Left renal cortex interstitium (tissue), 4 donors: ENCODE measurements at regions not wholly inside any gene's neighbourhood (a gene's known extent, or its start where the extent isn't known, plus 50 kb on each side); places are given as distances from the start of the nearest gene placed in this dataset.
"Not testable (repeated sequence)": the region's sequence is repeated elsewhere in the genome, so short reads cannot be mapped to it uniquely, and the experiment has no call there.

Experiments used
- DNase-seq, 4 donors: peaks; one replicate each; pipeline ENCODE4 v3.0.0-alpha.2; 2013; ENCODE audit warnings: low read depth in 4 of 4, low spot score in 2 of 4, missing footprints in 1 of 4

- no peak for DNase-seq
Observed at GRCh38 chr6:6091608-6092002, 84.9 kb upstream of the NRN1 start.

DNA sequence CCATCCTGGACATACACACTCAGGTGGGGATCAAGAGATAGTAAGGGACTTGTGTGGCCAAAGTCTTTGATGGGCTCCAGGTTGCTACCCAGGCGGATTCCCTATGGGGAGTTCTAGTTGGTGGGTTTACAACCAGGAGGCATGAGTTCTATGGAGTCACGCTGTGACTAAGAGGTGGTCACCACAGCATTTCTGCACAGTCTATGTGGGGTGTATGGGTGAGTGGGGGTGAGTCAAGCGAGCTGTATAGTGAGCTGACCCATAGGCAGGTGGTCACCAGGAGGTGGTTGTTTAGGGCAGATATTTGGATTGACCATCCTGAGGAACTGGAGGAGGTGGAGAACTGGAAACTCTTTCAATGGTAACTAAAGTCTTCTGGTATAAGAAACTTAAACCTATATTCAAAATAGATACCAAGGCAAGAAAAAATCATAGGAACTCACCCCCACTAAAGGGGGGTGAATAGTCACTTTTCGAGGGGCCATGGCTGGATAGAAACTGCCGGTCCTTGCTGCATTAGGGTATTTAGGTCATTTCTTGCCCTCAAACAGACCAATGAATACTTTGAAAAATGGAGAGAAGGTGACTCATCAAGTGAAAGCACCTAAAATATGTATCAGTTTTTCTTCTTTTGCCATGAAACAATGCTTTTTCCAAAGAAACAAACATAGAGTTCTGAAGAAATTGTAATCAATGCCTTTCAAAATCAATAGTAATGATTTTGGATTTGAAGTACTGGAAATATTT, 84.3 kb upstream of the NRN1 start:
- no peak for DNase-seq

- no peak for DNase-seq
Observed at GRCh38 chr6:6085928-6086668, 79.4 kb upstream of the NRN1 start.

- DNase-seq: no peak
Observed at GRCh38 chr6:6080975-6081374, 74.2 kb upstream of the NRN1 start.

DNA sequence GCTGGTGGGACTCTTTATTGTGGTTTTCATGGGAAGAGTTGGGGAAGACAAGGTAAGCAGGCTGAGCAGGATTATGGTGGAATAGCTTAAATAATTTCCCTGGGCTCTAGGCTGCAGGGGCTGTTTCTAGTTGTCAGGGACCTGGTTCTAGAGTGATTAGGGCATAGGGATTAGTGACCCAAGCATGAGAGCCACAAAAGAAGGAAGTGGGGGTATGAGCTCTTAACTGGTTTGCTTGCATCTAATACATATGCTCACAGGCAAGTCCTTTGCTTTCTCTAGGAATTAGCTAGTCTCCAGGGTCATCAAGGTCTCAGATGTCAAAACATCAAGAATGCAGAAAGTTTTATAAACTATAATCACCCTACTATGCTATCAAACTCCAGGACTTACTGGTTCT, 67.5 kb upstream of the NRN1 start:
- DNase-seq: no peak

DNA sequence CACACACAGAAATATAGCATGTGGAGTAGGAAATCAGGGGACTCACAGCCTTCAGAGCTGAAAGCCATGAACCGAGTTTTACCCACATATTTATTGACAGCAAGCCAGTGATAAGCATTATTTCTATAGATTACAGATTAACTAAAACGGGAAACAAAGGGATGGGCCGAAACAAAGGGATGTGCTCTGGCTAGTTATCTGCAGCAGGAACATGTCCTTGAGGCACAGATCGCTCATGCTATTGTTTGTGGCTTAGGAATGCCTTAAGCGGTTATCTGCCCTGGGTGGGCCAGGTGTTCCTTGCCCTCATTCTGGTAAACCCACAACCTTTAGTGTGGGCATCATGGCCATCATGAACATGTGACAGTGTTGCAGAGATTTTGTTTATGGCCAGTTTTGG, 61.4 kb upstream of the NRN1 start:
- not testable (repeated sequence) for DNase-seq

GRCh38 chr6:6058054-6058444, 51.3 kb upstream of the NRN1 start:
- DNase-seq: no peak

DNA sequence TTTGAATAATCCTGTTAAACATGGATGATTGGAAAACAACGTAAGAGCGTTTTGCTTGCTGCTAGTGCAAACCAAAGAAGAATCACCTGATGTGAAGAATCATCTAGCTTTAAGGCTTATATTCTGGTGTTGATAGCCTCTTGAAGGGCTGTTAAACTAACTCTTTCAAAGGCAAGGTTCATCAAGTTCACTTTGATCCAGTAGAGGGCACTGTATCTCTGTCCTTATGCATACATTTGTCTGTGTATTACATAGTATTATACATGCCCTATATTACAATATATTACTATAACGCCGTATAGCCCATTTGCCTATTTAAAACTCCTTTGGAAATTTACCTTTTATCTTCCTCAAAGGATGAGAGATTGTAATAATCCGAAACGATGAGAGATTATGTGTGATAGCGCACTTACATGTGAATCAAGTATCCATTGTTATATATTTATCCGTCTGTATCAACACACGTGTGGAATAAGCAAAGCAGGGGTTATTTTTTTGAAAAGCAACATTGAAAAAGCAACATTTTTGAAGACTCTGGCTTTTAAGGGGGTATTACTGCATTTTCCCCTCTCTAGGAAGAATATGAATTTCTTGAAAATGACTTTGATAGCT, 50.8 kb upstream of the NRN1 start:
- peak; percentile 19 to 56 (median 32) for DNase-seq
